Midbrain (tissue), 1 donor: ENCODE measurements at regions not wholly inside any gene's neighbourhood (a gene's known extent, or its start where the extent isn't known, plus 50 kb on each side); places are given as distances from the start of the nearest gene placed in this dataset.
"Not testable (repeated sequence)": the region's sequence is repeated elsewhere in the genome, so short reads cannot be mapped to it uniquely, and the experiment has no call there.

ENCODE experiments used
- DNase-seq: peaks from one replicate; lab custom pipeline; 2025; lab: John Stamatoyannopoulos, UW

DNA sequence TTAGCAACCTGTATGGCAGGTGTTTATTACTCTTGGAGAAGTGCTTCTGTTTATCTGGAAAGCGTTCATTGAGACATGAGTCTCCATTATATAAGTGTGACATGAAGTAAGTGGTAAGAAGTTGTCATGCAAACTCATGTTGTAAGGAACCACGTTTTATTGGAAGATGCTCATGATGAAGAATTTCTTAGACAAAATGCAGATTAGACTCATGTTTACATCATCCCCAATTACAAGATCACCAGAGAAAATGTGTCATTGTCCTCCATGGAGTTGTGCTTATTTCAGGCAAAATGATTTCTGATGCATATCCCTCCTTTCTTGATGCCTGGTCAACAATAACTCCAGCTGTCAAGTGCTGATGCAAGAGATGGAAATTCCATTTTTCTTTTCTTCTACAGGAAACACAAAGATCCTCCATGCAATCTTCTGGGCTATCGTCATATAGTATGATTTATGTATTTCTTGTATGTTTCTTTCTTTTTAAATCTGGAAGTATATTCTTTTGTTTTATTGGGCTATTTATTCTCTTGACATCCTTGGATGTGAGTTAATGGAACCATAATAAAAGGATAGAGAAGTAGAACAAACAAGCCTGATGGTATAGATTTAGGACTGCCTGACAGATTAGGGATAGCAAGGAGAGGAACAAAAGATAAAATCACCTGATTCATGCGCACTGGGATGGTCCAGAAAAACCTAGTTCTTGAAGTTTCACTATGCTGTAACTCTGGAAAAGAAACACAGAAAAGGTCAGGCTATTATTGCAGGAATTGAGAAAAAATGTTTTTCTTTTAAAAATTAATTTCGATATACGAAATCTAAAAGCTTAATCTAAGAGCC is 50.7 kb upstream of the DIAPH3 start:
- DNase-seq = no peak

DNA sequence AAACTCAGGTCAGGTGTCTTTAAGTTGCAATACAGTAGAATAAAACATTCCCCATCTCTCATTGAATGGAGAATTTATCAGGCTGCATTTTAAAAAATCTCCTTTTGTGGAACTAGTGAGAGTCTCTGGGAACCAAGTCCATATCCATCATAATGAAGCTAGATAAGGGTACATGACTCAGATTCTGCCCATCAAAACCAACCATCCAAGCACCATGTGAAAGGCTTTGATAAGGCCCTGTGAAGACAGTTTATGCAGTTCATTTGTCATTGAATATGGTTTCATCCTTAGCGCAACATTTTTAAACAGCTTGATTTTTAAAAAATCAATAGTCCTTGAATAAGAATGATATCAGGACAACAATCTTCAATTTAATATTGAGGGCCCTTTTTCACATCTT is 56.3 kb upstream of the DIAPH3 start:
- DNase-seq = no peak

DNA sequence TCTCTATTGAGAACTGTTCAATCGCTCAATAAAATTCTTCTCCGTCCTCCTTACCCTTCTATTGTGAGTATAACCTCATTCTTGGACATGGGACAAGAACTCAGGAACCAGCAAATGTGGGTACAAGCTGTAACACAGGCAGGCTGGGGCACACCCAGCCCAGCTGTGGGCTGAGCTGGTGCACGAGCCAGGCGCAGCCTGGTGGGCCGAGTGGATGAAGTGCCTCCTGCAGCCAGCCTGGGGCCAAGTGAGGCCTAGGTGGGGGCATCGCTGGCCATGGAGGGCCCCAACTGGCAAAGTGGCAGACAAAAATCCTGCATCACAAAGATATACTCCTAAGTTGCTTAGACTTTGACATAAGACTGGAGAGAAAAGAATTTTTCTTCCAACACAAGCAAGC is 57.9 kb upstream of the DIAPH3 start:
- no peak for DNase-seq

DNA sequence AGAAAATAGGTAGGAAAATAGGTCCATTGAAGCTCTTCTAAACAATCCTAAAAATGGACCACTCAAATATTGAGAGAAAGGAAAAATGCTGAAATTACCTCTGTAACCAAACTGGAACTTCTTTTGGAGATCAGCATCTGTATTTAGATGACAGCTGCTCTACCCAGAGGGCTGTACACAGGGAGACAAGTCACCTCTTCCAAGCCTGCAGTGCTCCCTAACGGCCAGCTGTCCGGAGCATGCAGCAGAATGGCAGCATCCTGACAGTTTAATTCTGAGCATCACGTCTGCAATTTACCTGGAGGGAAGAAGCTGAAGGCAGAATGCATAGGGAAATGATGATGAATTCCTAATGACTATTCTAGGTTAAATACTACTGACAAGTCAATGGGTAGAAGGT is 62.8 kb upstream of the DIAPH3 start:
- no peak for DNase-seq

DNA sequence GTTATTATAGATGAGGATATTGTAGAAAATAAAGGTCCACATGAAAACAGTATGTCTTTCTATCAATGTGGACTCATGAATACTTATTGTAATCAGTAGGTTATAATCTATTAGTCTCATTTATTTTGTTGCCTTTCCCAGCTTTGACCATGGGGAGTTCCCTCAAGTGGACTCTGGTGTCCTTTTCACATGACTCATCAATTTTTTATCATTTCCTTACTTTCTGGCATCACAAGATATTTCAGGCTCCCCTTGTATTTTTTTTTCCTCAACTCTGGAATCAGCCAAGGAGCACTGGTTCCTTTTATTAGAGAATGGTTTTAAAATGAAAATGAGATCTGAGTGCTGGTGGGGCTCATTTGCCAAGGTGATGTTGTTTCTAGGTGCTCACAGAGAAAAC is 63.4 kb upstream of the DIAPH3 start:
- no peak for DNase-seq

DNA sequence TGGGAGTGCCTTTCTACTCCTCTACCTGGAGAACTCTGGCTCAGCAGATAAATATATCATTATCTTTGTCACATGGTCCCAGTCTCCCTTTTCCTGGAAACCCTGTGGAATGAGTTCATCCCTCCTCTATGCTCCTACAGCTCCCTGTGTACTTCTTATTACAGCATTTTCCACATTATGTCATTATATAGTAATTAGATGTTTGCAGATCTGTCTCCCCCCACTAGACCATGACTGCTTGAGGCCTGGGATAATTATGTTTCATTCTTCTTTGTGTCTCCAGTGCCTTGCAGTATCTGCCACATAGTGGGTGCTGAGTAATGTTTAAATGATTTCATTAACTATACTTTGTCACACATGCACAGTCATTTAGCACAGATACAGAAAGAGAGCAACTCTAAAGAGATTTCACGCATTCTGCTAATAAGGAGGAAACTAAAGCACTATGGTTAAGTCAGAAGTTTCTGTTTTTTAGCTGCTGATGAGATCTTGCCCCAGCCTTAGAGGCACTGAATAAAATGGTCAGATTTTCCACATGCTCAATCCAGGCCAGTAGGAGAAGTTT is 66.1 kb upstream of the DIAPH3 start:
- no peak for DNase-seq

DNA sequence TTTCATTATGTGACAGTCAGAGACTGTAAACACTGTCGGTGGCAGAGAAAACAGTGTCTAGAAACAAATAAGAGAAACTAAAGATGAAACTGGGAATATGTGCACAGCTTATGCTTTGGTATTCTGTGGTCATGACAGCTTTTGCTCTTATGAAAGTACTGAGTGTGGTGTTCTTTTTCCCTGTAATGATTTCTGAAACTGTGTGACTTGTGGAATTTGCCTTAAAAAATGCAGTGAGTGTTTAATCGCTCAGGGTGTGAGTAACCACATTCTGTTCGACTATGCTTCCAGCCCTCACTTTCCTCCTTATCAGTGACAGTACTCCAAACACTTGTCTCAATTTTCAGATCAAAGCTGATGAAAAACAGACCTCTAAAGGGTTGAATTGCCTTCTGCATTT is 66.9 kb upstream of the DIAPH3 start:
- DNase-seq = no peak

DNA sequence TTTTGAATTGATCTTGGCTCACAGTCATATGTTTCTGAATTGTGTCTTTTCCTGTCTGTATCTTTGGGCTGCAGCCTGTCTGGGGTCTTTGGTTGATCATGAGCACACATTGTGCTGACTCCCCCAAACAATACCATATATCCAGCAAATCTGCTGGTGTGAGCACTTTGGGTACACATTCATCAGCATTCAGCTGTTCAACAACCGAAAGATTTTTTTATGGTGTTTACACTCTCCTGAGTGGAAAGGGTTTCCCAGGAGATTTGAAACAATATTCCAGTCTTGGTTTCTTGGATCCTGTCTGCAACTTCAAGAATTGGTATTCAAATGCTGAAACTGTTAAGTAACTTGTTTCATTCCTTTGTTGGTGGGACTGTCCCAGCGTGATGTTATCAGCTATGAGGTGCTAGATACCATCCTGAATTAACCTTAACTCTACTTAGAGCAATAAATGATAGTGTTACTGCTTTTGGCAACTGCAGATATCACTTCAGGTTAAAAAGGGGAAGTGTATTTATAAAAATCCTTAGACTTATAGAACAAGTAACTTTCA is 78.4 kb upstream of the DIAPH3 start:
- DNase-seq = no peak

DNA sequence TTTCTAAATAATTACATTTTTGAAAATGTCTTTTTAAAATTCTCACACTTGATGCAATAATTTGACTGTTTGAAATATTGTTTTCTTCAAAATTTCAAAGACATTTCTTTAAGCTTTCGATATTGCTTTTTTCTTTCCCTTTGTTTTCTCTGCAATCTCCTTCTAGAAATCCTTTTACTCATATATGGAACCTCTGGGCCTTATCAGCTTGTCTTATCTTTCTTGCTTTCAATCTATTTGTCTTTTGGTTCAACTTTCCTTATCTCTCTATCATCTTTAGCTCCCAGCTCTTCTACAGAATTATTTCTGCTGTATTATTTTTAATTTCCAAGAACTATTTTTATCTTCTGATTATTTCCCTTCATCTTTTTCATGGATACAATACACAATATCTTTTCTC is 80.7 kb upstream of the DIAPH3 start:
- DNase-seq = no peak

DNA sequence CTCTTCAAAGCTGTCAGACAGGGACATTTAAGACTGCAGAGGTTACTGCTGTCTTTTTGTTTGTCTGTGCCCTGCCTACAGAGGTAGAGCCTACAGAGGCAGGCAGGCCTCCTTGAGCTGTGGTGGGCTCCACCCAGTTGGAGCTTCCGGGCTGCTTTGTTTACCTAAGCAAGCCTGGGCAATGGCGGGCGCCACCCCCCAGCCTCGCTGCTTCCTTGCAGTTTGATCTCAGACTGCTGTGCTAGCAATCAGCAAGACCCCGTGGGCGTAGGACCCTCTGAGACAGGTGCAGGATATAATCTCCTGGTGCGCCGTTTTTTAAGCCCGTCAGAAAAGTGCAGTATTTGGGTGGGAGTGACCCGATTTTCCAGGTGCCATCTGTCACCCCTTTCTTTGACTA is 87.7 kb upstream of the DIAPH3 start:
- DNase-seq = not testable (repeated sequence)

DNA sequence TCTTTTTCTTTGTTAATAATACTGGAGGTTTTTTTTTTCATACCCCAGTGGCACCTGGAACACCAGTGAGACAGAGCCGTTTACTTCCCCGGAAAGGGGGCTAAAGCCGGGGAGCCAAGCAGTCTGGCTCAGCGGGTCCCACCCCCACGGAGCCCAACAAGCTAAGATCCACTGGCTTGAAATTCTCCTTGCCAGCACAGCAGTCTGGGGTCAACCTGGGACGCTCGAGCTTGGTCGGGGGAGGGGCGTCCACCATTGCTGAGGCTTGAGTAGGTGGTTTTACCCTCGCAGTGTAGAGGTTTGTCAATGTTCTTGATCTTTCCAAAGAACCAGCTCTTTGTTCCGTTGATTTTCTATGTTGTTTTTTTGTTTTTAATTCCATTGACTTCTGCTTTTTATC is 94.6 kb upstream of the DIAPH3 start:
- DNase-seq = no peak

DNA sequence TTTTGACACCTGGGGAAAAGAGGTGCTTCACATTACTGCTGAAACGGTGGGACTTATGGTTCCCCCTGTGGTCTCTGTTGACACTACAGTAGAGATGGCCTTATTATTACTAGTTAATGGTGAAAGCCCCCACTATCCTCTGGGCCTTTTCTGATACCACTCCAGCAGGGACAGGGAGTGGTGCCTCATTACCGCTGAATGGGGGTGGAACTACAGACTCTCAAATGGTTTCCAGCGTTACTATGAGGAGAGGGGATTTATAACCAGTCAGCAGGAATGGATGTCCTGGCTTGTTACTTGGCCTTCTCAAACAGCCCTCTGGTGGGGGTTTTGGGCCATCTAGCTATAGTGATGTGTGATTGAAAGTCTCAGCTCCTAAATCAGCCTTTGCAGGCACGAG is 96.7 kb upstream of the DIAPH3 start:
- no peak for DNase-seq

DNA sequence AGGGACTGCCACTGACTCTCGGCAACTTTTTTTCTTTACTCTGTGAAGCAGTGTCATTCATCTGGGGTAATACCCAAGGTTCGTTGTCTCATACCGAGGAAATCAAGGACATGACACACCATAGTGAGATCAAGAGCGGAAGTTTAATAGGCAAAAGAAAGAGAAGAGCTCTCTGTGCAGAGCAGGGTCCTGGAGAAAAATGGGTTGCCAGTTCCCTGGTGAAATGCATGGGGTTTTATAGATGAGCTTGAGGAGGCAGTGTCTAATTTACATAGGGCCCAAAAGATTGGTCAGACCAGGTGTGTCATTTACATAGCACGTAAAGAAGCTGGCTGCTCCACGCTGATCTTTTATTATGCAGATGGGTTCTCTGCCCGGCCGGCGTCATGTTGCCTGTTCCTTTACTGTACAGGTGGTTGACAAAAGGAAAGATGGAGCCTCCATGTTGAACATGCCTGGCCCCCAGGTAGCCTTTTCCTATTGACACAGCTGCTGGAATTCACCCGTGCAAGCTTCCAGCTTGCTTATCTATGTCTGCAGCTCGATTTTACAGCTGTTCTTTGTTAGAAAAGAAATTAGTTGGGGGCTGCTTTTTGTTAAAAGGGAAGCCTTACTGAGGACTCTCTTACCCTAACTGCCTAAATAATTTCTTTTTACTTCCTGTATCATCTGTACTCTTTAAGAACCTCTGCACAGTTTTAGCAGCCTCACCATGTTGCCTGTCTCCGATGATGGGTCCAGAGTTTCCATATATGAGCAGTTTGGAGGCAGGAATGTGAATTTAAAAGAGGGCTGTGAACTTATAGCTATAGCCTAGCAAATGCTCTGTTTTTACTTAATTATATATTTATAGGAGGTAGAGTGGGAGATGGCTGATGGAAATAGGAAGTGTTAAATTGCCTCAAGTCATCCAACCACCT is 98.0 kb upstream of the DIAPH3 start:
- no peak for DNase-seq

DNA sequence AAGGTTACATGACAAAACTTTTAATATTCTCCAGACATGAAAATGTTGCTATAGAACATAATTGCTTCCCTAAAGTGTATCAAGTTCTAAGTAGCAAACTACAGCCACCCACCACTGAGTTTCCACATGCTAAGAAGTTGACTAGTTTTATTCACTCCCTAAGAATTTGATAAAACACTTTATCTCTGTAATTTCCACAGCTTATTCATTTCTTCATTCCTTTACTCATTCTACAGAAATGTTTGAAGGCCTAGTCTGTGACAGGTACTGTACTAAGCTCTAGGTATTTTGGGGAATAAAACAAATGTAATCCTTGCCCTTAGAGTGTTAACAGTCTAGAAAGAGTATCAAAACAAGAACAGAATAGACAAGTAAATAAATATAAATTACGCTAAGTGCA is 101.8 kb upstream of the DIAPH3 start:
- no peak for DNase-seq

DNA sequence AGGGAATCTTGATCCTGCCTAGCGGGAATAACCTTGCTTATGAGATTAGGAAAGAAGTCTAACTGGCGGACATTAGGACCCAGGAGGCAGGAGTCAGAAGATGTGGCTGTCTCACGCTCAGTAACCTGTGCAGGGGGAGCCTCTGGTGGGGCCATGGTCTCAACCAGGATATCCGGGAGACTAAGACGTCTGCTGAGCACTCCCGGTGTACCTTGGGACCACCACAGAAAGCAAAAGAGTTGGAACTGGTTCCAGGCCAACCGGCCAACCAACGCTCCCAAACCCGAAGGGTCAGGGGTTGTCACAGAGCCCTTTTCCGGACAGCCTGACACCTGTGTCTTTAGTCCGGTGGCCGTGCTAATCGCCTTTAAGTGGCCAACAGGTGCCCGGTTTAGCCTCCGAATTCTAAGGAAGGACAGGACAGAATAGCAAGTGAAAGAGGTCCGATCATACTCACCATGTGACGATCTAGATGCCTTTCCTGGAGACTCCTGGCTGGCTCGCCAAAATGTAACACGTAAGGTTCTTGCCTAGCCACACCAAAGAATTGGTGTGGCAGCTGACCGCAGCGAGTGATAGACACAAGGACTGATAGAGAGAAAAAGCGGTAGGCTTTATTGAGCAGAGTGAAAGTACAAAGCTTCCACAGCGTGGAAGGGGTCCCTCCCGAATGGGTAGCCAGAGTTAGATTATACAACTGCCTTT is 103.9 kb upstream of the DIAPH3 start:
- no peak for DNase-seq

DNA sequence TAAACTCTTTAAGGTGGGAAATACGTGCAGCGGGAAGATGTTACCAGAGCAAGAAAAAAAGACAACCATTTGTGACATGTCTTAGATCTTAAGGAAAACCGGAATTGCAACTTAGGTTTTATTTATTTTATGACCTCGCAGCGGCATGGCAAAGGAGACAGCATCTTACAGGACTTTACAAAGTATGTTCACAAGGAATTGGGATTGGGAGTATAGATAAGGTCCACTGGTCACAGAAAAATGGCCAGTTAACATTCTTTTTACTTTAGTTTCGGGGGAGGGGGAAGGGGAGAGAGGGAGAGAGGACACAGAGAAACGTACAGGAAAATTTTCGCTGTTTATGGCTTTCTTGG is 104.5 kb upstream of the DIAPH3 start:
- DNase-seq = no peak

DNA sequence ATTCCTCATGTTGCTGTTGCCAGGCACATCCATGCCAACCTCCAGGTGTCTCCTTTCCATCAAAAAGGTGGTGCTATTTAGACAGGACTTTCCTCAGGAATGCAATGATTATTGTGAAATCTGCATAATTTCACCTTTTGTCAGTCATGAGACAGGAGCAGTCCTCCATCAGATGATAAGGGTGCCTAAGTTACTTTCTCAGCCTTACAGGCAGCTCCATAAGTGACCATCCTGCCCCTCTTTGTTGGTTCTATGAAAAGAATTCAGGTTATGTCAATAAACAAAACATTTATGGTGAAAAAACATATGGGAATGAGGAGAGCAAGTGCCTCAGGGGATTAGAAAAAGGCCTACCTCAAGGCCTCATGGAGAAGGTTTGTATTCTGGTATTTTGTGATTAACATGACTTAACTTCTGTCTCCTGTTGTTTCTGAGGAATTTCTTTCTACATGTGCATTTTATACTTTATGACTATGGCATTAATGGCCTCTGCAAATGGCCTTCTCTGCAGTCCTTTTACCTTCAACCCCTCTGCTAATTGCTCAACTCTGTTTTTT is 110.3 kb upstream of the DIAPH3 start:
- no peak for DNase-seq

DNA sequence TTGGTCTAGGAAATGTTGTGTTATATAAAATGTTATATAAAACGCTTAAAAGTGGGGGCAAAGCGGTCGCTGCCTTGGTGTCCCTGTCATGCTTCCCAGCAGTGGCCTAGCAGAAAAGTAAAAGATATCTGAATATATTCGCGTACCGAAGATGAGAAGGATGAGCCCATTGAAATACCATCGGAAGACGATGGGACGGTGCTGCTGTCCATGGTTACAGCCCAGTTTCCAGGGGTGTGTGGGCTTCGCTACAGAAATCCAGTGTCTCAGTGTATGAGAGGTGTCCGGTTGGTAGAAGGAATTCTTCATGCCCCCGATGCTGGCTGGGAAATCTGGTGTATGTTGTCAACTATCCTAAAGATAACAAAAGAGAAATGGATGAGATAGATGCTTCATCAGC is 110.9 kb upstream of the DIAPH3 start:
- no peak for DNase-seq

DNA sequence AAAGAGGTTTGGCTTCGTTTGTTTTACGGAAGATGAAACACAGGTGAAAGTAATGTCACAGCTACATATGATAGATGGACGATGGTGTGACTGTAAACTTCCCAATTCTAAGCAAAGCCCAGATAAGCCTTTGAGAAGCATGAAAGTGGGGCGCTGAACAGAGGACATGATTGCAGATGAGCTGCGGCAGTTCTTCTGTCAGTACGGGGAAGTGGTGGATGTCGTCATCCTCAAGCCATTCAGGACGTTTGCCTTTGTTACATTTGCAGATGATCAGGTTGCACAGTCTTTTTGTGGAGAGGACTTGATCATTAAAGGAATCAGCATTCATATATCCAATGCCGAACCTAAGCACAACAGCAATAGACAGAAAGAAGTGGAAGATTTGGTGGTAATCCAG is 111.5 kb upstream of the DIAPH3 start:
- no peak for DNase-seq

DNA sequence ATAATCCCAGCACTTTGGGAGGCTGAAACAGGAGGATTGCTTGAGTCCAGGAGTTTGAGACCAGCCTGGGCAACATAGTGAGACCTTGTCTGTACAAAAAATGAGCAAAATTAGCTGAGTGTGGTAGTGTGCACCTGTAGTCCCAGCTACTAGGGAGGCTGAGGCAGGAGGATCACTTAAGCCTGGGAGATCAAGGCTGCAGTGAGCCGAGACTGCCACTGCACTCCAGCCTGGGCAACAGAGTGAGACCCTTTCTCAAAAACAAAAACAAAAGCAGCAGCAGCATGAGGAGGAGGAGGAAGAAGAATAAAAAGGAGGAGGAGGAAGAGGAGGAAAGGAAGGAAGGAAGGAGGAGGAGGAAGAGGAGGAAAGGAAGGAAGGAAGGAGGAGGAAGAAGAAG is 116.5 kb upstream of the TDRD3 start:
- not testable (repeated sequence) for DNase-seq

DNA sequence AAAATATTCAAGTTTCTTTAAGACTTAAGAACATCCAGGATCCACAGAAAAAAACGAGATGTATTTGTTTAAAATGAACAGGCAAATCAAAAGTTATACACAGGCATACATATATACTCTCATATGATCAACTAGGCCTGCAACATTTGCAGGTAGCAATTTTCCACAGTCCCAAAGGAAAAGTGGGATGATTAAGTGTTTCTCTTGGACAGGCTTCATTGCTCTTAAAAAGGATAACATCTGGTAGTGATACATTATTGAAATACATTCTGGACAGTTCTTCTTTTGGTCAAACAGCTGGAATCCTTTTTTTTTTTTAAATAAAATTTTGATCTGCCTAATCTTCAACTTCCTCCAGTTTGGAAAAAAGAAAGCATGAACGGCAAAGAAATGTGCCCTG is 114.8 kb upstream of the TDRD3 start:
- DNase-seq = no peak

DNA sequence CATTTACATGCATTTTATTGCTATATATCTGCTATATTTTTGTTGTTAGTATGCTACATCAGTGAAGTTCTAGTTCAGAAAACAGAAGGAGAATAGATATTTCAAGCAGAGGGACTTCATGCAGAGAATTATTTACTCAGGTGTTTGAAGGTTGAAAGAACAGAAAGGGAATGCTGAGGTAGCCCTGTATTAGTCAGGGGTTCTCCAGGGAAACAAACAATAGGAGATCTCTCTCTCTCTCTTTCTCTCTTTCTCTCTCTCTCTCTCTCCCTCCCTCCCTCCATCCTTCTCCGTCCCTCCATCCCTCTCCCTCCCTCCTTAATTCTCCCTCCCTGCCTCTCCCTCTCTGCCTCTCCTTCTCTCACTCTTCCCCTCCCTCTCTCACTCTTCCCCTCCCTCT is 114.3 kb upstream of the TDRD3 start:
- no peak for DNase-seq
